Heart left ventricle (tissue), 16 donors: ENCODE measurements at regions not wholly inside any gene's neighbourhood (a gene's known extent, or its start where the extent isn't known, plus 50 kb on each side); places are given as distances from the start of the nearest gene placed in this dataset.

ENCODE experiments used
- ATAC-seq, 4 donors: fragments of 200-7000 bp; cut with Tn5 transposase; one replicate each; pipeline ENCODE4 v1.9.1; 2020 to 2022; ENCODE audit warnings: moderate library complexity in 4 of 4, mild to moderate bottlenecking in 3 of 4, moderate number of reproducible peaks in 1 of 4
- DNase-seq, 5 donors: peaks; one replicate each; pipeline ENCODE4 v3.0.0-alpha.2; 2020
- H3K27ac ChIP-seq, 12 donors: fragments of 200-600 bp; sonication (generic) in 4 of 12; one replicate each; pipeline versions ENCODE4 v1.5.0 to v1.8.0; 2016 to 2022; ENCODE audit warnings: mild to moderate bottlenecking in 2 of 12
- H3K27me3 ChIP-seq, 9 donors: fragments of 200-600 bp; sonication (generic) in 2 of 9; one replicate each; pipeline versions ENCODE4 v1.5.1 to v1.8.0; 2016 to 2022; ENCODE audit warnings: mild to moderate bottlenecking in 3 of 9
- H3K36me3 ChIP-seq, 9 donors: fragments of 200-600 bp; sonication (generic) in 2 of 9; one replicate each; pipeline versions ENCODE4 v1.5.0 to v1.8.0; 2018 to 2022; ENCODE audit warnings: mild to moderate bottlenecking in 2 of 9
- H3K4me1 ChIP-seq, 12 donors: fragments of 200-600 bp; sonication (generic) in 4 of 12; one replicate each; pipeline versions ENCODE4 v1.5.0 to v1.8.0; 2016 to 2022; ENCODE audit warnings: mild to moderate bottlenecking in 3 of 12
- H3K4me3 ChIP-seq, 12 donors: fragments of 200-600 bp; sonication (generic) in 4 of 12; one replicate each; pipeline versions ENCODE4 v1.5.0 to v1.8.0; 2017 to 2022; ENCODE audit warnings: mild to moderate bottlenecking in 9 of 12, moderate library complexity in 4 of 12
- H3K9me3 ChIP-seq, 12 donors: fragments of 200-600 bp; sonication (generic) in 4 of 12; one replicate each; pipeline versions ENCODE4 v1.5.0 to v1.8.0; 2016 to 2022; ENCODE audit warnings: mild to moderate bottlenecking in 1 of 12
- CTCF ChIP-seq, 12 donors: fragments of 200-600 bp; sonication (generic) in 4 of 12; IDR thresholded peaks; one replicate each; pipeline versions ENCODE4 v1.5.0 to v1.8.0; 2018 to 2022; ENCODE audit warnings: antibody characterized with exemption in 12 of 12, mild to moderate bottlenecking in 5 of 12
- POLR2A ChIP-seq, 2 donors: fragments of 450-650 bp; IDR thresholded peaks; one replicate each; pipeline ENCODE4 v1.6.1; 2017; ENCODE audit warnings: antibody characterized with exemption in 2 of 2, mild to moderate bottlenecking in 2 of 2, moderate library complexity in 2 of 2
- WGBS, 4 donors: extraction: QIAGEN DNeasy Blood & Tissue Kit in 2 of 4; methylation state at CpG; one replicate each; pipeline versions ENCODE4 v1.1.5 to v1.1.7; 2013 to 2018; 5-methylcytosine and 5-hydroxymethylcytosine counted together
- intact Hi-C, 10 donors: fragments of 100-400 bp; cut with DNase I; formaldehyde crosslinking; loops; one replicate each; pipeline versions ENCODE4 v1.11.1 to v1.14.2; 2022
- donor health status: ischemic (EF 13 %, LVEDD 7.1; RV severe dilation, severe dysfunction).
- donor health status: healthy with polysubstance abuse.
- donor health status: DM: no; HTN: yes; CAD: no.
- donor health status: DM: no; HTN: no; CAD: no.
- donor health status: ischemic (EF 25% LVEDD 6.9; RV normal size, moderate dysfunction).
- donor health status: ischemic (EF 25% LVEDD 5.7; RV mildly dilated, moderate dysfunction).
- donor health status: healthy.
- donor health status: DM: yes; HTN: yes; CAD: no.
- donor health status: ischemic (EF 35%, LVEDD 5.7; RV mildly dilated, moderate dysfunction).
- donor health status: nonischemic (EF 11% LVEDD 7.7; RV severe dilation, severe dysfunction).
- donor health status: DM: yes; HTN: yes; CAD: no.
- donor health status: PGD.
- donor health status: ischemic (EF 29% LVEDD 5.4; RV normal size, mild dysfunction).
- donor health status: nonischemic (EF 23%, LVEDD 6.1; RV moderate dilation, normal function).

DNA sequence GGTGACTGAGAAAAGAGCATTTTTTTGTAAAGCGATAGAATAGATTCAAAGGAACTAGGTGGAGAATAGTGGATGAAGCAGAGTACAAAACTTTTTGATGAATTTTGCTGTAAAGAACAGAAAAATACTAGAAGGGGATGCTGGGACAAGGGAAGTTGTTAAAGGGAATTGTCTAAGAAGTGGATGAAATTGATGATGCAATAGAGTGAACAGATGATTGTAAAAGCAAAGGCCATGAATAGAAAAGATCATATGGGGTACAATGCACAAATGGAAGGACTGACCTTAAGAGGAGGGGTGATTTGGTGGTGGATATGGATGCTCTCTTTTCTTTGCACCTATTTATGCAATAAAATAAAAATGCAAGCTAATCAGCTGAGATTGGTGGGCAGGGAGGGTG lies 262.7 kb upstream of the MAD2L1 start:
- no peak overlapping the region for H3K27ac ChIP-seq
- no peak overlapping the region for H3K4me3 ChIP-seq
- H3K27me3 ChIP-seq = no peaks in the 10 kb centered on the region
- H3K4me1 ChIP-seq = no peaks in the 10 kb centered on the region
- no peaks in the 10 kb centered on the region for H3K9me3 ChIP-seq
- 91 to 98% (median 96%) methylated on average over 1 of the region's 1 CpG for WGBS, 4 donors
- DNase-seq = no peak
- intact Hi-C loops = no loop called here
- no peak for TF ChIP-seq CTCF (IDR thresholded peaks at IDR 0.05)
- TF ChIP-seq POLR2A (IDR thresholded peaks at IDR 0.05) = no peak
- H3K36me3 ChIP-seq = no peaks in the 10 kb centered on the region
- no peak for ATAC-seq

DNA sequence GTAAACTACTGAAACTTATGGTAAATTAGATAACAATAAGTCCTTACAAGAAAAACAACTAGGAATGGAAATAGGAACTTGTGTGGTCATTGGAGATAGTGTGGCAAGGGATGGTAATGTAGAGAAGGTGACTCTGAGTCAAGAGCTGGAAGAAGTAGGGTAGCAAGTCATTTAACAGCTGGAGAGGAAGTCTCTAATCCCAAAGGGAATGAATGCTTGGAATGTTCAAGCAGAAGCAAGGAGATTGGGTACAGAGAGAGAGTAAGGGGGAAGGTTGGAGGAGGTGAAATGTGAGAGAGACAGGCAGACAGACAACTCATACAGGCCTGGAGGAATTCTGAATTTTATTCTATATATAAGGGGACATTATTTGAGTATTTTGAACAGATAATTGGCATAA lies 260.6 kb upstream of the MAD2L1 start:
- DNase-seq = no peak
- ATAC-seq = no peak
- no peak overlapping the region for H3K27ac ChIP-seq
- no peaks in the 10 kb centered on the region for H3K36me3 ChIP-seq
- H3K9me3 ChIP-seq = no peaks in the 10 kb centered on the region
- no peaks in the 10 kb centered on the region for H3K4me1 ChIP-seq
- TF ChIP-seq POLR2A (IDR thresholded peaks at IDR 0.05) (no peak), CTCF (IDR thresholded peaks at IDR 0.05) (no peak)
- intact Hi-C loops = no loop called here
- no peak overlapping the region for H3K4me3 ChIP-seq
- H3K27me3 ChIP-seq = no peaks in the 10 kb centered on the region

DNA sequence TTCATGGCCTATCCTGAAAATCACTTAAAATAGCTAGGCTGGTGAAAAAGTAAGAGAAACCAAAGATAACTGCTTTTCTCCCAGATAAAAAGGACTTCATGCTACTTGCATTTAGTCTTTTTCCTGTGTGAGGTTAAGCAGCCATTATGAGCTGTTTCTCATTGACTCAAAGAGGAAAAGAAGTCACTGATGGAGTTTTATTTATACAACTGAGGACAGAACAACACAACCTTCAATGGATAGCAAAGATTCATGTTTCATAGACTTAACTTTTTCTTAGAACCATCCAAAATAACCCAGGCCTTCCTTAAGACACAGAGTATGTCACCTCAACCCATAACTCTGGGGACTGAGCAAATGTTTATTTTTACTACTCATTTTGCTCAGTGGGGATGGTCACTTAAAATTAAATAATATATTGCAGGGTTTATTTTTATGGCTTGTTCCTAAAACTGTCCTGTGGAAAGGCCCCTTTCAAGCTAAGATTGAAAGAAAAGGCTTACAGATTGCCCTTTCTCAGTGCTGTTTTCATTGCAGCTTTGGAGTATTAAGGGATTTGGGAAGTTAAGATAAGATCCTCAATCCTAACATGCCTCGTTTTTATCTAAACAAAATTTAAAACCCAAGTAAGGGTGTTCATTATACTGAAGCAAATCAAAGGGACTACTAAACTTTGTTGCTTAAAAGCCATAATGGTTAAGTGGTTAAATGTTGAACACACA lies 252.6 kb upstream of the MAD2L1 start:
- TF ChIP-seq CTCF (IDR thresholded peaks at IDR 0.05) (no peak), POLR2A (IDR thresholded peaks at IDR 0.05) (no peak)
- Histone ChIP-seq H3K27ac (no peak overlapping the region), H3K4me1 (no peaks in the 10 kb centered on the region), H3K9me3 (no peaks in the 10 kb centered on the region), H3K36me3 (no peaks in the 10 kb centered on the region), H3K4me3 (no peak overlapping the region), H3K27me3 (no peaks in the 10 kb centered on the region)
- 30 to 42% (median 36%) methylated on average over 1 of the region's 1 CpG for WGBS, 4 donors
- DNase-seq = no peak
- no peak for ATAC-seq
- intact Hi-C loops = no loop called here

DNA sequence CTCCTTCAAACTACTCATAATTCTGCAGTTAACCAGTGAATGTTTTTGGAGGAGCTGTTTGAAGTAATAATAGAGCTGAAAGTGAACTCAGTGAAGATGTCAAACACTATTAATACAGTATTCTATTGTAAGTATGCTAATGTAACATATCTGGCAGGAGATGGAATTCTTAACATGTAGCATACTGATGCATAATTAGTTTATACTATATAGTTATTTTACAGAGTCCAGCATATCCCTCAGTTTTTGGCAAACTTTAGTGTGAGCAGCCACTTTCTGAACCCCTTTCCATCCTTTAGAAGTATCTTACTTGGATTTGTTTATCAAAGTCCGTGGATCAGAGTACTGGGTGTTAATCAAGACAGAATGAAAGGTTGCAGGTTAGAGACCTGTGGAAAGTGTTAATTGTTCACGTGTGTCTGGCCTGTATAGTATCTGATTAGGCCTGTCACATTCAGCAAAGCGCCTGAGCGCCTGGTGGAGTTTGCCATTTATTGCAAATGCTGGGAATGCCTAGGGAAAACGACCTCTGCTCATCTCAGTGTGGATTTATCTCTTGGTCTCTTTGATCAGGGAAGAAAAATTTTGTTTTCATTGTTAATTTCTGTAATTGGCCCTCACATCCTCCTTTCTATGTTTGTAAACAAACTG lies 251.7 kb upstream of the MAD2L1 start:
- WGBS, 4 donors = 41 to 49% (median 44%) methylated on average over 5 of the region's 5 CpGs
- no peaks in the 10 kb centered on the region for H3K4me1 ChIP-seq
- DNase-seq = no peak
- ATAC-seq = no peak
- intact Hi-C loops = no loop called here
- no peak for TF ChIP-seq CTCF (IDR thresholded peaks at IDR 0.05)
- TF ChIP-seq POLR2A (IDR thresholded peaks at IDR 0.05) = no peak
- H3K27ac ChIP-seq = no peak overlapping the region
- no peak overlapping the region for H3K4me3 ChIP-seq
- no peaks in the 10 kb centered on the region for H3K36me3 ChIP-seq
- no peaks in the 10 kb centered on the region for H3K27me3 ChIP-seq
- H3K9me3 ChIP-seq = no peaks in the 10 kb centered on the region
